NCI-H2196 (cell line): ENCODE measurements at regions not wholly inside any gene's neighbourhood (a gene's known extent, or its start where the extent isn't known, plus 50 kb on each side); places are given as distances from the start of the nearest gene placed in this dataset.
"Not testable (repeated sequence)": the region's sequence is repeated elsewhere in the genome, so short reads cannot be mapped to it uniquely, and the experiment has no call there.

ENCODE experiments used
- DNase-seq: peaks from one replicate; lab custom pipeline; 2025; ENCODE audit not compliant: unreplicated experiment; lab: John Stamatoyannopoulos, UW

GRCh38 chr6:4656106-4656505 is 120.1 kb upstream of the CDYL start:
- no peak for DNase-seq

- no peak for DNase-seq
Observed at GRCh38 chr6:4655196-4656025, 120.8 kb upstream of the CDYL start.

GRCh38 chr6:4653141-4653540 is 123.1 kb upstream of the CDYL start:
- DNase-seq: no peak

GRCh38 chr6:4651831-4652467 is 124.3 kb upstream of the CDYL start:
- no peak for DNase-seq

GRCh38 chr6:4649728-4650127 is 126.5 kb upstream of the CDYL start:
- no peak for DNase-seq

- peak; percentile 19 for DNase-seq
Observed at GRCh38 chr6:4647414-4648365, 128.5 kb upstream of the CDYL start.

- no peak for DNase-seq
Observed at GRCh38 chr6:4645713-4646360, 130.4 kb upstream of the CDYL start.

- DNase-seq: no peak
Observed at GRCh38 chr6:4644996-4645395, 131.2 kb upstream of the CDYL start.

GRCh38 chr6:4641461-4641860 is 134.7 kb upstream of the CDYL start:
- DNase-seq: no peak

- DNase-seq: no peak
Observed at GRCh38 chr6:4640139-4640538, 136.1 kb upstream of the CDYL start.

GRCh38 chr6:4638641-4639040 is 137.6 kb upstream of the CDYL start:
- no peak for DNase-seq

GRCh38 chr6:4637691-4638433 is 138.3 kb upstream of the CDYL start:
- no peak for DNase-seq

GRCh38 chr6:4636881-4637224 is 139.4 kb upstream of the CDYL start:
- no peak for DNase-seq

- no peak for DNase-seq
Observed at GRCh38 chr6:4636191-4636880, 139.9 kb upstream of the CDYL start.

- no peak for DNase-seq
Observed at GRCh38 chr6:4635666-4636065, 140.5 kb upstream of the CDYL start.

- DNase-seq: no peak
Observed at GRCh38 chr6:4632421-4632820, 143.8 kb upstream of the CDYL start.

GRCh38 chr6:4629789-4630188 is 146.4 kb upstream of the CDYL start:
- not testable (repeated sequence) for DNase-seq

GRCh38 chr6:4625557-4625956 is 150.6 kb upstream of the CDYL start:
- DNase-seq: no peak

- no peak for DNase-seq
Observed at GRCh38 chr6:4624726-4625125, 151.5 kb upstream of the CDYL start.
